Mucosa of descending colon (tissue), 3 donors: ENCODE measurements at regions not wholly inside any gene's neighbourhood (a gene's known extent, or its start where the extent isn't known, plus 50 kb on each side); places are given as distances from the start of the nearest gene placed in this dataset.

Source experiments
- ATAC-seq: fragments of 200-7000 bp; cut with Tn5 transposase; one replicate; pipeline ENCODE4 v1.9.1; 2020; ENCODE audit warnings: mild to moderate bottlenecking, moderate library complexity
- DNase-seq, 3 donors: peaks; one replicate each; pipeline ENCODE4 v3.0.0-alpha.2; 2020
- H3K36me3 ChIP-seq: fragments of 200-600 bp; one replicate; pipeline ENCODE4 v1.8.0; 2021; ENCODE audit warnings: low read depth, mild to moderate bottlenecking
- H3K4me1 ChIP-seq: fragments of 200-600 bp; one replicate; pipeline ENCODE4 v1.8.0; 2021; ENCODE audit warnings: low read depth, mild to moderate bottlenecking
- H3K4me3 ChIP-seq: fragments of 200-600 bp; one replicate; pipeline ENCODE4 v1.8.0; 2021; ENCODE audit warnings: mild to moderate bottlenecking
- H3K9me3 ChIP-seq: fragments of 200-600 bp; one replicate; pipeline ENCODE4 v1.8.0; 2021; ENCODE audit warnings: mild to moderate bottlenecking
- CTCF ChIP-seq: fragments of 200-600 bp; IDR thresholded peaks from one replicate; pipeline ENCODE4 v1.8.0; 2022; ENCODE audit warnings: antibody characterized with exemption, mild to moderate bottlenecking
- intact Hi-C, 2 donors: fragments of 100-400 bp; cut with DNase I in 1 of 2; cut with micrococcal nuclease in 1 of 2; formaldehyde crosslinking; loops; one replicate each; pipeline versions ENCODE4 v1.11.0 to v1.11.1; 2022; cut with DNase I, micrococcal nuclease
- donor health status: DM: no; HTN: no; CAD: no; lungs with moderate emphysema.
- donor health status: DM: no; HTN: no; CAD: no.
- donor health status: DM: no; HTN: yes; CAD: no.

GRCh38 chr12:42902001-42902400 is 312.5 kb upstream of the PRICKLE1 start:
- Histone ChIP-seq H3K36me3 (no peaks in the 10 kb centered on the region), H3K4me1 (no peaks in the 10 kb centered on the region), H3K9me3 (peaks cover 43% of the 10 kb centered on the region), H3K4me3 (no peak overlapping the region)
- ATAC-seq (no peak), DNase-seq (no peak)
- intact Hi-C loops, result no loop called here
- TF ChIP-seq CTCF, result no peak

GRCh38 chr12:42893803-42894202 is 304.3 kb upstream of the PRICKLE1 start:
- DNase-seq (no peak), ATAC-seq (no peak)
- H3K4me3 ChIP-seq, result no peak overlapping the region
- no peaks in the 10 kb centered on the region for H3K4me1 ChIP-seq
- intact Hi-C loops, result no loop called here
- H3K9me3 ChIP-seq, result peaks cover 17% of the 10 kb centered on the region
- H3K36me3 ChIP-seq, result no peaks in the 10 kb centered on the region
- no peak for TF ChIP-seq CTCF

DNA sequence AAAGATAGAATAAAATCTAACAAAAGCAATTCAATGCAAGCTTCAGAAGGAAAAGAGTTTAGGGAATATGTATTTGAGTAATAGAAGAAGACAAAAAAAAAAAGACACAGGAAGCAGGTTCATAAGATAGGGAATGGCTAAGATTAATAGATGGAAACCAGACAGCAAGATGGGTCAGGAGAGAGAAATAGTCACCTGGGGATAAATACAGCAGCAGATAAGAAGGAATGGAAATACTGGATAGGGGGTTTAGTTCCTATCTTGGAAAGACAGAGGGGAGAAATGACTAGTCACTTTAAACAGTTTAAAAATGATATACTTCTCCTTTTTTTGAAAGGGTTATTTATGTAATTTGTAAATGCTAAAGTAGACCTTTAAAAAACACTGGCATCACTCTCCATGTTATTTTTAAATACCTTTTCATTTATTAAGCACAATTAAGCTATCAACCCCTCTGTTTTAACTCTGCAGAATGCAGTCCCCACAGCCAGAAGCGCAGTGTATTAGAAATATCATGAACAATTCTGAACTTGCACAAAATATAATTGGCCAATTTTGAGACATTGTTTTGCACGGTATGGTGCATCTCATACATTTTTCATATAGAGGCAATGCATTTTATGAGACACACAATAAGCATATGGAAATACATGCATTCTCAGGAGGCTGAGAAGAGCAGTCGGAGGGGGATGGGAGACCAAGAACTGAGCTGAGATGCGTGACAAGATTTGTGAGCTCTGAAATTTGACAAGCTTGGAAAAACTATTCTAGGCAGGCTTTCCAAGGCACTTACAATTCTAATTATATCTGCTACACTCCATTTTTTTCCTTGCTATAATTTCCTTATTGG is 303.4 kb upstream of the PRICKLE1 start:
- H3K36me3 ChIP-seq, result no peaks in the 10 kb centered on the region
- peaks cover 18% of the 10 kb centered on the region for H3K9me3 ChIP-seq
- no peak for TF ChIP-seq CTCF
- H3K4me1 ChIP-seq, result no peaks in the 10 kb centered on the region
- DNase-seq, result no peak
- H3K4me3 ChIP-seq, result no peak overlapping the region
- no peak for ATAC-seq
- intact Hi-C loops, result no loop called here

DNA sequence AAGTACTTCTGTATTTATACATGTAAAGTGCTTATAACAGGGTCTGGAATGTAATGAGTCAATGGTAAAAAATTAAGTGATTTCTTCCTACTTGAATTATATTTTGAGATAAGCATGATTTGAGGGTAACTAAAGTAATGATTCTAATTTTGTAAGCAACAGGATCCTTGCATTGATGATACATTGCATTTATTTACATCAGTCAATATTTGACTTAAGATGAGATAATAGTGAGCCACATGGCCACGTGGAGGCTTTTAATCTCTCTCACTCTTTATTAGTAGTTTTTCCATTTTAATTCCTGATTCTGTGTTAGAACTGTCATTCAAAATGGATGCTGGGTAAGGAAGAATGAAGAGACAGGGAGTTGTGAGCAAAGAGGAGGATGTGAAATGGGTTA is 298.1 kb upstream of the PRICKLE1 start:
- TF ChIP-seq CTCF, result no peak
- ATAC-seq (no peak), DNase-seq (no peak)
- peaks cover 20% of the 10 kb centered on the region for H3K9me3 ChIP-seq
- H3K4me3 ChIP-seq, result no peak overlapping the region
- H3K36me3 ChIP-seq, result no peaks in the 10 kb centered on the region
- intact Hi-C loops, result no loop called here
- no peaks in the 10 kb centered on the region for H3K4me1 ChIP-seq

GRCh38 chr12:42886160-42886559 is 296.6 kb upstream of the PRICKLE1 start:
- no peak overlapping the region for H3K4me3 ChIP-seq
- intact Hi-C loops, result no loop called here
- no peak for TF ChIP-seq CTCF
- H3K4me1 ChIP-seq, result no peaks in the 10 kb centered on the region
- ATAC-seq, result no peak
- DNase-seq, result no peak
- H3K9me3 ChIP-seq, result peaks cover 20% of the 10 kb centered on the region
- no peaks in the 10 kb centered on the region for H3K36me3 ChIP-seq
